DMS 273 (cell line): ENCODE measurements at regions not wholly inside any gene's neighbourhood (a gene's known extent, or its start where the extent isn't known, plus 50 kb on each side); places are given as distances from the start of the nearest gene placed in this dataset.
A peak's percentile ranks its signal among the peaks of the same experiment; 100 is the strongest.

Source experiments
- DNase-seq: peaks from one replicate; lab custom pipeline; 2025; ENCODE audit not compliant: unreplicated experiment; lab: John Stamatoyannopoulos, UW

DNA sequence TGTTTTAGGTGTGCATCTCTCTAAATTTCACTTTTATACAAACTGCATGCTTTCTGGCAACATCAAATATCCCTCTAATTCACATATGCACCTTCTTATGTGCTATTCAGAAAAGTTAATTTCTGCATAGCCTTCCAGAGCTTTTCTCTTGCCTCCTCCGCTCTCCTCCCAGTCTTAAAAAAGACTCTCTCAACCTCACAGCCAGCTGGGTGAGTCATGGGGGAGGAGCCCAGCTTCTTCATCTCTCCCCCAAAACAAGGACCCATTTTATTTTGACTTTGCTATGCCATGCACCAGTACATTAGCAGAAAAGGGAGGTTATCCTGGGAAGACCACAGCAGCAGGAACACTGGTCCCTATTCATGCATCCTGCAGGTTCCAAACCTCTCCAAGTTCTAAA is 234.4 kb downstream of the KCNA4 start:
- no peak for DNase-seq

- DNase-seq: no peak
Measured at GRCh38 chr11:29781268-29781667, 235.6 kb downstream of the KCNA4 start.

DNA sequence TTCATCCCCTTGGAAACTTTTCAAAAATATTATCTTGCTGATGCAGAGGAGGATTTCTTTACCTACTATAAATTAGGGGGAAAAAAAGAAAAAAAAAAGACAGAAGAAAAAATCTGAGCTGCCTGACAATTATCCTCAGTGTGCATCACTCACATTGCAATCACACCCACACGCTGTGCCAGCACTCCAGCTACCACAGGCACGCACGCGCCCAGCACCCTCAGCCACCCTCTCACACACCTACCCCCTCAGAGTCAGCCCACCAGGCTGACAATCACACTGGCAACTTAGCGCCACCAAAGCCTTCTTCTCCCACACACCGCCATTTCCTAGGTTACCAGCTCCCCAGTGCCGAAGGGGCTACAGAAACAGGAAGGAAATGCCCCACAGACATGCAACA is 236.1 kb downstream of the KCNA4 start:
- no peak for DNase-seq

DNA sequence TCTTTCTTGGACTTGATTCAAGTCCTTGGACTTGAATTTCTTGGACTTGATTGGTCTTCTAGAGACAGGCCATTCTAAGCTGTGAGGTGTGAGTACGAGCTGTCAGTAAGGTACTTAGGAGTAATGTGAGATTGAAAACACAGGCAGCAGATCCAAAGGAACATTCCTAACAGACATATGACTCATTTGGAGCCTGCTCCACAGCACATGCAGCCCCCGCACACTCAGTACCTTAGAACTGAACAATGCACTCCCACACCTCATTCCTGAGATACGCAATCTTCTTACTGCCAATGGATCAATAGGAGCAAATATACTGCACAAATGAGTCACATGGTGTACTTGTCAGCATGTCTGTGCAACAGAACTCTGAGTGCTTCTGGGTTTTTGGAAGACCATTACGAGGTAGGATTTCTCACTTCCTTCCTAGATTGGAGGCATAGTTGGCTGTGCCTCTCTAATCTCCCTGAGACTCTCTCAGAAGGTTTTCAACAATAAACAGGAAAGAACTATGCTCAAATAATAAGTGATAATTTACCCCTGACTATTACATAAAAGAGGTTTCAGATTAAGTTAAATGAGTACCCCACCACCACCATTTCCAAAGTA is 243.1 kb downstream of the KCNA4 start:
- no peak for DNase-seq

DNA sequence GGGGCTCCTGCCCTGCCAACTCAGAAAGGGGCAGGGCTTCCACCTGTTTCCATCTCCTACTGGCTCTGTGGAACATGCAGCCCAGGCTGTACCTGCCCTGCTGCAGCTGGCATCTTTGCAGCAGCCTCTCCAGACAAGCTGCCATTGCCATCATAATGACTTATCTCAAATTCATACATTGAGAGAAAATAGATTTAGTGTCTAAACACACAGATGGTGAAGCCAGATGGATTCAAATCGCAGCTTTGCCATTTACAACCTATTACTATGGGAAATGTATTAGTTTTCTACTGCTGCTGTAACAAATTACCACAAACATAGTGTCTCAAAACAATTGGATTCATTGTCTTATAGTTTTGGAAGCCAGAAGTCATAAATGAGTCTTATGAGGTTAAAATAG is 260.0 kb downstream of the KCNA4 start:
- no peak for DNase-seq

DNA sequence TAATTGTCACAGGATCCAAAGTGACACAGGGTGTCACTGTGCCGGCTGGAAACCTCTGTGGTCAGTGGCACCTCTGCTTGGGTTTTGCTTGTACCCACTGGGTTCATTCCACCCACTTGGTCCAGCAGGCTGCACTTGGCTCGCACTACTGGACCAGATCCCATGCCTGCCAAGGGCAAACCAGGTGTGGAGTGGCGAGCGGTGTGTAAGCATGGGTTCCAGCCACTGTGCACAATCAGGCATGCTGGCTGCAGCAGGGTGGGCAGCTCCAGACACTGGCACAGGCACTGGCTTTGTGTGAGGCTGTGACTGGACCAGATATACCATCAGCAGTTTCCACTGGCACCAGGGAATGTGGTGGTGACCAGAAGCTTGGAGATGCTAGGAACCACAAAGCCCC is 261.4 kb downstream of the KCNA4 start:
- no peak for DNase-seq

GRCh38 chr11:29751618-29752017 is 265.2 kb downstream of the KCNA4 start:
- DNase-seq: no peak

- DNase-seq: no peak
Measured at GRCh38 chr11:29750392-29750791, 266.4 kb downstream of the KCNA4 start.

- DNase-seq: no peak
Measured at GRCh38 chr11:29734287-29734686, 282.5 kb downstream of the KCNA4 start.

DNA sequence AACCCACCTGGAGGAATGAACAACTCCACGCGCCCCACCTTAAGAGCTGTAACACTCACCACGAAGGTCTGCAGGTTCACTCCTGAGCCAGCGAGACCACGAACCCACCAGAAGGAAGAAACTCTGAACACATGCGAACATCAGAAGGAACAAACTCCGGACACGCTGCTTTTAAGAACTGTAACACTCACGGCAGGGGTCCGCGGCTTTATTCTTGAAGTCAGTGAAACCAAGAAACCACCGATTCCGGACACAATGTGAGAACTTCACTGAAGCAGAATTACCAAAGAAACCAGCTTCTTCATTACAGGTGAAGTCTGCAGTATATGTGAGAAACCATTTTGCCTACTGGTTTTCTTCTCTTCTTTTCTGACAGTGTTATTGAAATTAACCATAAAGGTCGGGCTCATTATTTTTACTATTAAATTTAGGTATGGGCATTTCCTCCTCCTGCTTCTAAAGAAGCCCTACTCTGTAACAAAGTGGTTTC is 303.0 kb downstream of the KCNA4 start:
- no peak for DNase-seq

GRCh38 chr11:29712616-29713015 is 304.2 kb downstream of the KCNA4 start:
- DNase-seq: no peak

GRCh38 chr11:29707924-29708323 is 308.9 kb downstream of the KCNA4 start:
- no peak for DNase-seq

- DNase-seq: no peak
Measured at GRCh38 chr11:29685361-29685760, 331.5 kb downstream of the KCNA4 start.

DNA sequence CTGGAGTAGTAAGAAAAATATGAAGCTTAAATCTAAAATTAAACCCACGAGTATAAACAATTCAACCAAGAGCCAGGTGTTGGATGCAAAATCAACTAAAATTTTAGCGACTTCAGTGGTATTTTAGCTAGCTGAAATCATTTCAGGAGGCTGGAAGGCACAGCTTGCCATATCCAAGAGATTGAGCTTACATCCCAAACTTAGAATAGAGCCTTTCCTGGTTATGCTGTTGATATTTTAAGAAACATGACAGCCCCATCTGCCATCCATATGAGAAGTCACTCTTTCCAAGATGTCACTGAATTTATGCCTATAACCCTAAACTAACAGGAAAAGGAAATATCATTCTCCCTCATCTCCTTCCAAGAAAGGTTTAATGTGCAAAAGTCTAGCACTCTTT is 334.0 kb downstream of the KCNA4 start:
- no peak for DNase-seq

DNA sequence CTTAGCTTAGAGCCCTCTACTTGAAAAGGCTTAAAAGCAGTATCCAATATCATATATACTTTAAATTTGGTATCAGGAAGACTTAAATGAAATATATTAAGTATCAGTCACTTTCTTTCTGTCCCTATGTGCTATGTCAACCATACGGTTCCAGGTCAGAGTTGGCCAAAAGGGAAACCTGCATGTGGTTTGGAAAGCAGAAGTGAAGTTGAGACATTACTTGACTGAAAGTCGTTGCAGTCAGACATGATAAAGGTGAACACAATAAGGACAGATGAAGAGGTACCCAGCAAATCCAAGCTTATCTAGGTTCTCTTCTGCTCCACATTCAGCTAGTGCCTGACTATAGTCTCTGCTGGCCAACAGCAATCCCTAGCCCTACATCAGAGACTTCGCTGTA is 336.8 kb downstream of the KCNA4 start:
- no peak for DNase-seq

- DNase-seq: no peak
Measured at GRCh38 chr11:29676993-29677392, 339.8 kb downstream of the KCNA4 start.

GRCh38 chr11:29669310-29669709 is 347.5 kb downstream of the KCNA4 start:
- DNase-seq: no peak

DNA sequence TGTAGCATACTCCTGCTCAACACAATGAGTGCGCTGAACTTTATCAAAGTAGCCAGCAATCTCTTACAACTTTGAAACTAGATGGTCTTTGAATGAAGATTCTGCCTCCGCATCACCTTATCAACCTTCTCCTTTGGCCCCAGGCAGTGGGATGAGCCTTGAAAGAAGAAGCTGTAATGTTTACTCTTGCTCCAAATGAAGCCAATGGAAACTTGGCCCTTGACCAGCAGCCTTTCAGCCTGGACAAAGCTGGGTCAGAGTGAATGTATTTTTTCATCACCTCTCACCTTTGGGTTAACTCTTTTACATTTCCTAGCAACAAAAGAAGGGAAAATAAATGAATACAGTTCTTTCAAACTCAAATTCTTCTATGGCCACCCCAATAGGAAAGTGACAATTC is 359.1 kb downstream of the KCNA4 start:
- DNase-seq: no peak

DNA sequence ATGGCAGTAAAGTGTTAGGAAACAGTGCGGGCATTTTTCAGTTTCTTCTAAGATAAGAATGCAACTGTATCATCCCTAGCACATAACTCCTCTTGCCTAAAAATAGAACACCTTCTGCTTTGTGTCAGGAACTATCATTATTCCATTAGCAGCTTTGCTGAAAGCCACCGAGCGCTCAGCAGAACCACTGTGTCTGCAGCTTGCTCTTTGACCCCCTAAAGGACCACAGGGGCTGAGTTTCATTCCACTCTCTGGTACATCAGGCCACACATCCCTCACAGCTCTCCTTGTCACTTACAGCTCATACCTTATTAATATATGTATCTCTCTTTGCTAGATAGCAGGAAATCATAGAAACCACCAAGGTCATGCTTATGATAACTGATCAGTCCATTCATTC is 360.2 kb downstream of the KCNA4 start:
- DNase-seq: no peak

GRCh38 chr11:29645373-29645772 is 371.5 kb downstream of the KCNA4 start:
- DNase-seq: no peak

DNA sequence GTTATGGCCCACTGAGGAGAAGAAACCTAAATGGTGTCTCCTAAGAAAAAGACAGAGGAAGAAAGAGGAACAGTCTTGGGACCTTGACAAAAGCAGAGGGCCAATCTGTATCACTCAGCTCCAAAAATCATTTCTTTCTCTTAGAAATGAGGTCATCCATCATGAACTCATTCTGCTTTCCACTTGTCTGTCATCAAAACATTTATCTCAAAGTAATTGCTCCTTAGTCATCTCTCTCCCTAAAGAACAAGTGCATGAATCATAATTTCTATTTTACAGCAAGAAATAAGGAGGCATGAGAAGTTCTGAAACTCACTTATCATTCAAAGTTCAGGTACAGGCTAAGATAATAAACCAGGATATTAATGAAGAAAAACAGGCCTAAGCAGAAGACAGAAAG is 375.6 kb downstream of the KCNA4 start:
- no peak for DNase-seq

DNA sequence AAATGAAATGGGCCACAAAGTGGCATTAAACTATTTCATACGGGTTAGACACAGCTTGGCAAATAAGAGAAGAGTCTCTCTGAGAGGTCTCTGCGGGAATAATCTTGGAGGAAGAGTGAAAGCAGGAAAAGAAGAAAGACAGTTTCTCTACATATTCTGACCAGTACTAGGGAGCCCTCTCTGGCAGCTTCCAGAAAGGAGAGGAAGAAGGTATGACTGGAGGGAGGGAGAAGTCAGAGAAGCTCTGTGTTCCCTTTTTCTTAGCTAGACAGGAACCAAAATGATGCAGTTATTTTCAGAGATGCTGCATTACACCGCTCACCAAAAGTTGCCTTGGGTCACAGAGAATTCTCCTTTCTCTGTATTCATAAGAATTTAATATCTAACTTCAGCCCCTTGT is 382.1 kb downstream of the KCNA4 start:
- no peak for DNase-seq

DNA sequence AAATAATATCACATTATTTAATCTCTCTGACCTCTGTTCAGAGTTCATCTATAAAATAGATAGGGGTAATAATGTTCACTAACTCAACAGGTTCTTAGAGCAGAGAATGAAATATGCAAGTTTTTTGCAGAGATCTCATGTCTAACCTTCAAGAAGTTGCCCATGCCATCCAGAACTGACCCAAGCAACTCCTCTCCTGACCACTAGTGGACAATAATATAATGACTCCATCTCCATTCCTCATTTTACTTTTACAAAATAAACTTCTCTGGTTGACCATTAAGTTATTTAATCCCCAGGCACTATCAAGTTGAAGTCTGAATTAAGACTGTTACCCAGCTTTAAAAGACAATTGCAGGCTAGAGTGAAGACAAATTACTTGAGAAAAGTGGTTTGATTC is 382.6 kb downstream of the KCNA4 start:
- DNase-seq: peak; percentile 4

GRCh38 chr11:29629286-29629685 is 387.5 kb downstream of the KCNA4 start:
- no peak for DNase-seq
